ENCODE measurements at regions not wholly inside any gene's neighbourhood (a gene's known extent, or its start where the extent isn't known, plus 50 kb on each side); places are given as distances from the start of the nearest gene placed in this dataset.
"Not testable (repeated sequence)": the region's sequence is repeated elsewhere in the genome, so short reads cannot be mapped to it uniquely, and the experiment has no call there.

DNA sequence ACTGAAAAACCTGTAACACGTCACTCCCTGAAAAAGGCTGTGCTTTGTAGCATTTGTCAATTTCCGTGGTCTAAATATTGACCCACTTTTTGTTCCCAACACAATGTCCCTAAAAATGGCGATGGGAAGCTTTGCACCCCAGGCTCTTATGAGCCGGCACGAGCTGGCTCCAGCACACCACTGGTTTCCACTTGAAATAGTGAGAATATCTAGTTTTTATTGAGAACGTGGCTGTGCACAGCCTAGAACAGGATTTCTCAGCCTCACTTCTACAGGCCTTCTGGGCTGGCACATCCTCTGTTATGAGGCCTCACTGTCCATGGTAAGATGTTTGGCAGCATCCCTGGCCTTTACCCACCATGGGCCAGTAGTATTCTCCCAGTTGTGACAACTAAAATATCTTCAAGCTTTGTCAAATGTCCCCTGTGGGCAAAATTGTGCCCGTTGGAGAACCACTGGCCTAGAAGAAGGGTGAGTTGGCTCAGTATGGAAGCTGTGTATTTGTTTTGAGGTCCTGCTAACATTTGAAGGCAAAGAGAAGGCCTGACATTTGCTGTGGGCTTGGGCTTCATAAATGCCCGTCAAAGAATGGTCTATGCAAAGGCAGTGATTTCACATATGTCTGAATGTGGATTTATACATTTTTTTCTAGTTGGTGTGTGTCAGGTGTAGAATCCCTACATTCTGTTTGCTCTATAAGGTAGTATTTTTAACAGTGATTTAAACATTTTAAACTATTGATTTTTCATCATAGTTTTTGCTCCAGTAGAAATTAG, 774.4 kb upstream of the TPTE start:
- not testable (repeated sequence) for DNase-seq

DNA sequence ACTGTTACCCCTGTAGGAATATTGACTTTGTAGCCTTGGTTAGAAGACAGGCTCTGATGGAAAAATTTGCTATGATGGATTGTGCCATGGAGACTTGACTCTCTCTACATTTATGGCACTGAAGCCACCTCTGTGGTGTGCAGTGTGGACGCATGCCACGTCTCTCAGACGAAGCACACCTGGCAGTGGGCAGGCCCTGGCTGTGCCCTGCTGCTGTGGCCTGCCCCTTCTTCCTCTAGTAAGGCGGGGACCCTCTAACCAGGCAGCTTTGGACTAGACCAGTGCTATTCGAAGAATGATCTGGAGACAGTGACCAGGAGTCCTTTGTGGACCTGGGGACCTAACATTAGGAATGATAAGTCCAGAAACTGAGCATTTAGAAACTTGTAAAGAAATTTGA, 773.5 kb upstream of the TPTE start:
- not testable (repeated sequence) for DNase-seq

DNA sequence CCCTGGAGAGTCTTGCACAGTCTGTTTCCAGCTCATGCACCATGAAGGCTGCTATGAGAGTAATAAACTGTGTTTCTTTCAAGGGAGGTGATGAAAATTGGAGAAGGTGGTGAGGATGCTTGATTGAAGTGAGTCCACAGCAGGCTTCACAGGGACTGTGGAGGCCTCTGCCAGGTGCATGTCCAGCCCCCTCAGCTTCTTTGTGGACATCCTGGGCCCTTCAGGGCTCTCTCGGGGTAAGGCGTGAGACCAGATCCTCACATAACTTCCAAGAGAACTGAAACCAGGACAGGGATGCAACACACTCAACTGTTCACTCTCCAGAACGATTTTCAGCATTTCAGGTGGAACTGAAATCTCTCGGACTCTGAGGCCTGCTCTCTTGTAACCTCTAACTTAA, 772.9 kb upstream of the TPTE start:
- not testable (repeated sequence) for DNase-seq

DNA sequence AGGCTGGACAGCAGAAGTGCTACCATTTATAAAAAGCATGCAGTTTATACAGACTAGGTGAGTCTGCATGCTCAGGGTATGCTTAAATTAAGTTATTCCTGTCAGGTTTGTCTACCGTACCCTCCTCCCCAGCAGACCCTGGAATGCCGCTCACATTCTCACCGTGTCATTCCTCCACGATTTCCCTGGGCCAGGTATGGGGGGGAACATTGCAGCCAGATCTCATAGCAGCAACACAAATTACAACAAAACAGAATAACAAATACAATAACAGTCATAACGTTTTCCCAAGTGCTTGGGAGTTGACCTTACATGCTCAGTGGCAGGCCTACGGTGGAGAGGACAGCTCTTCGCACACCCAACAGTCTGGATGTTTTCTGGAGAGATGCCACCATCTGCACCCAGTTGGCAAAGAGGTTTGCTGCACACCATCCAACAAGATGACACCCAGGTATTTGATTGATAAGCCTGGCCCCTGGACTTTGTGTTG, 771.6 kb upstream of the TPTE start:
- DNase-seq: not testable (repeated sequence)

DNA sequence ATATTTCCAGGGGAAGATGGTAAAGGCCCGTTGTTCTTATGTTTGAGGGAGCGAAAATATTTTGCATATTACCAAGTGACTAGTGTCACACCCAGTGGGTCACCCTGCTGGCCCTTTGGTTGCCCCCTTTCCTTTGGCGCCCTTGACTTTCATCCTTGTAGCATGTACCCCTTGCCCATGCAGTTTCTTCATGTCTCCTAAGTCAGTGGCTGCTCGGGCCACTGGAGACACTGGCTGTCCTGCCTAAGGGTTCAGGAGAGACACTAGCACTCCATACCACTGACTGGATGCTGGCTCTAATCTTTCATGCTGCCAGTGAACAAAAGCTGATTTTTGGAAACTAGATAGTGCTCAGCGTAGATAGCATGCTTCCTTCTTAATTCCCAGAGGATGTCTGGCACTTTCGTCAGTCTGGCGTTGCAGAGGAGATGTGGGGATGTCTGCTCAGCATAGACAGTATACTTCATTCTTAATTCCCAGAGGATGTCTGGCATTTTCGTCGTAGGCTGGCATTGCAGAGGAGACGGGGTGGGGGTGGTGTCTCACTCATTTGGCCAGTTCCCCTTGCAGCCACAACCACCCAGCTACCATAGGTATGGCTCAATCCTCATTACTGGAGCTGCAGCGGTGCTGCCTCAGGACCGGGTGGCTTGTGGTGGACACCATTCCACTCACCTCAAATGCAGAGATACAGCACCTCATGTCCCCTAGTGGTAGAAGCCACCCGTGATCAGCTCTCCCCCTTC, 770.9 kb upstream of the TPTE start:
- DNase-seq: no peak

DNA sequence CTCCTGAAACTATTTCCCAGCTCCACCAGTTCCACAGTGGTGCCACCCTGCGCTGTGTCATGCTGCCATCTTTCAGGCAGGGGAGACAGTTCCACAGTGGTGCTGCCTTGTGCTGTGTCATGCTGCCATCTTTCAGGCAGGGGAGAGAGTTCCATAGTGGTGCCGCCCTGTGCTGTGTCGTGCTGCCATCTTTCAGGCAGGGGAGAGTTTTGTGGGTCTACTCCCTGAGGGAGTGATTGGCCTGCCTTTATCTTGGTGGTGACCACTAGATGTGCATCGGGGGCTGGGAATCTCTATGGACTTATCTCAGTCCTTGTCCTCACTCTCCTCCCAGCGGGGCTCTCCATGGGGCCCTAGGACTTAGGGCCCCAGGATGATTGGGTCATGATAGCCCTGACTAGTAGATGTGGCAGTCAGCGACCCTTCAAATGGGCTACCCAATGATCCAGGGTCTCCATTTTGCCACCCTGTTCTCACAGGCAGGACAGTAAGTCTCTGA, 770.2 kb upstream of the TPTE start:
- not testable (repeated sequence) for DNase-seq

DNA sequence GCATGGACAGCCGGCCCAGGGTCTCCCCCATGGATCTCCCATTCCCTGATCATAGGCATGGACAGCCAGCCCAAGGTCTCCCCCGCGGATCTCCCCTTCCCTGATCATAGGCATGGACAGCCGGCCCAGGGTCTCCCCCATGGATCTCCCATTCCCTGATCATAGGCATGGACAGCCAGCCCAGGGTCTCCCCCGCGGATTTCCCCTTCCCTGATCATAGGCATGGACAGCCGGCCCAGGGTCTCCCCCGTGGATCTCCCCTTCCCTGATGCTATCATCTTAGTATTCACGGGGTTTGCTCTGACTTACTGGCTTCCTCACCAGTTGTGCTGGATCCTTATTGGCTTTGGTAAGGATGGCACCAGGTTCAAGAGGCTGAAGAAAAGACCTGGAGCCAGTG, 769.4 kb upstream of the TPTE start:
- DNase-seq: not testable (repeated sequence)

DNA sequence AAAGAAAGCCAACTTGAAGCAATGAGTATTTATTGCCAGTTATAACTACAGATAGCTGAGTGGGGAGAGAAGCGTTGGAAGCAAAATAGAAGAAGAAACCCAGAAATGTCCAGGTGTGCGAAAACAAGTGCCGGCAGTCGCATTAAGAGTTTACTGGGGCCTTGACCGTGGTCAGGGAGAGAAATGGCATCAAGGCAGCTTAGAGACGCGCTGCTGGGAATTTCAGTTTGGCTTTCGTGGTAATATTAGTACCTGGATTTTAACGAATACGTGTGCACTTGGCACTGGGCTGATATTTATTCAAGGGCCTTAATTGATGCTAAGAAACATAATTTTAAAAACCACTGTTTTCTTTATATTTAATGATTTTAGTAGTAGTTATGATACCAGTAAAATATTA, 767.9 kb upstream of the TPTE start:
- not testable (repeated sequence) for DNase-seq

DNA sequence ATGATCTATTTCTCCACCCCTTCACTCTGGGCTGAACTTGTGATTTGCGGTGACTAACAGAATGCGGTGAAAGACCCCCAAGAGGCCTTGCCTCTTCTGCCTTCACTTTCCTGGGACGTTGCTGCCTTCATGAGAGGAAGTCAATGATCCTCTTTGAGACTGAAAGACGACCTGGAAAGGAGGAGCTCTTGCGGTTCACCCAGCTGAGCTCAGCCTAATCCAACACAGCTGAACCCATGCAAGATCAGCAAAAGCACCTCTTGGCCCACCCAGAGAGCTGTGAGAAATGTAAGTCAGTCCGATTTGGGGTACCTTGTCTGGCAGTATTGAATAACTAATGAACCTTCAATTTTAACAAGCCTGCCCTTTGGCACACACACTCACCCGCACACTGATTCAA, 767.4 kb upstream of the TPTE start:
- no peak for DNase-seq

DNA sequence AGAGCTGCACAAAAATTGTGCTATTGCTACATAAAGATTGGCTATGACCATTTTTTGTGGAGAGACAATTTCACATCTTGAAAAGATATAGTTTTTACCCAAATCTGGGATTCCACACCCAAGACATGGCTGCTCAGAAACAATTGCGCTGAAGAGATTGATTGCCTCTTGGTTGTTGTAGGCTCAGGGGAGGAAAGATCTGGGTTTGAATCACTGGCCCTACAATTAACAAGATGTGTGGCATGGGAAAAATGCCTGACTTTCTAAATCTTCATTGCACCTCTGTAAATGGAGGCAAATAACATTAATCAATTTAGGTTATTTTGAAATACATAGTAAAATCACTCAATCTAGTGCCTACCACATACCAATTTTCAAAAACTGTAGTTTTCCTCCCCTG, 766.9 kb upstream of the TPTE start:
- DNase-seq: not testable (repeated sequence)

DNA sequence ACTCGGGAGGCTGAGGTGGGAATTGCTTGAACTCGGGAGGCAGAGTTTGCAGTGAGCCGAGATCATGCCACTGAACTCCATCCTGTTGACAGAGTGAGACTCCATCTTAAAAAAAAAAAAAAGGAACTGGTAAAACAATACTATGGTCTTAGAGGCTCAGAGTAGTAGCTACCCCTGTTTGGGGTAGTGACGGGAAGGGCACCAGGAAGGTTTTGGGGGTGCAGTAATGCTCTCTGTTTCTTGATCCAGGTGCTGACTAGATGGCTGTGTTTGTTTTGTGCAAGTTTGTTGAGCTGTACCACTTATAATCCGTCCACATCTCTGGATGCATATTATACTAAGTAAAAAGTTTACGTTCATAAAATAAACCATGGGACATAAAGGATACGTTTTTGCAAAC, 765.8 kb upstream of the TPTE start:
- DNase-seq: no peak

DNA sequence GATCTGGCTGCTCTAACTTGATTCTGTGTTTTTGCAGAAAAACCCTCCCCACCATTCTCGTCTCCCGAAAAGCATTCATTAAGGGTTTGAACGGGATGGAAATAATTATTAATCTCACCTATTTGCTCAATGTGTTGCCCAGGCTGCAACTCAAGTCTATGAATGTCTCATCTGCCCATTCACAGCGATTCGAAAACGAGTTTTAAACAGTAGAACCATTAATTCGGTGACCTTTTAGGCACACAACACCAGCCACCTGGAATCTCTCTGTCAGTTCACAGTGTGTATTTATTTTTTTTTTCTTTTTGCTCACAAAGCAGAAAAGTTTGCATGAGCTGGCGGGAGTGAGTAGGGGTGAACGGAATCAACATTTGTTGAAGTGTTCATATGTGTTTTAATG, 764.7 kb upstream of the TPTE start:
- no peak for DNase-seq

DNA sequence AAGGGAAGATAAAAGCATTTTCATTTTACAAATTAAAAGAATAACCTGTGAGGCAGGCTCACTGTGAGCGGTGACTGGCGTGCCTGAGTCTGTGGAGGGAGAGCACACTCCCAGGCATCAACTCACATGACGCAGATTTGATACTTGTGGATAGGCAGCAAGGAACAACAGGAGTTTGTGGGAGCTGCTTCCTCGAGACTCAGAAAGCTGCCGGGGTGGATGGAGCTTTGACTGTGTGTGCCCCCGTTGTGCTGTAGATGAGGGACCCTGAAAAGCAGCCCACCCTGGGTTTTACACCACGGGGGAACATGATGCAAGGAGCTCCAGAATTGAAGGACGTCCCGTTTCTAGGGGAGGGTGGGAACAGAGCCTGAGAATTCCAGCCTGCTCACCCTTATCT, 764.3 kb upstream of the TPTE start:
- not testable (repeated sequence) for DNase-seq

DNA sequence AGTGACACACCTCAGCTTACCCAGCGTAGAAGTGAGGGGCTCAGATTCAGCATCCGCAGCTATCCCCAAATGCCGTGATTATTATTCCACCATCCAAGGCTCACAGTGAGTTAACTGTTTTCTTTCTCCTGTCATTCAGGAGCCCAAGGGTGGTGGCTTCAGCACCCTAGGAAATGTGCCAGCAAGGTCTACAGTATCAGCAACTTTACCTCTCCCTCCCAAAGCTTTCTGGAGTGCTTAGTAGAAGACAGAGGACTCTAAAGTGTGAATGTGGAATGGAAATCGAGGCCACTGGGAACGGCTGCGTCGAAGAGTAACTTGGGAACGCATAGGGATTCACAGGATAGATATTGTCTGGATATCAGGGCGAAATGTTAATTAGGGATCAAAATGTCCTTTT, 763.8 kb upstream of the TPTE start:
- not testable (repeated sequence) for DNase-seq

DNA sequence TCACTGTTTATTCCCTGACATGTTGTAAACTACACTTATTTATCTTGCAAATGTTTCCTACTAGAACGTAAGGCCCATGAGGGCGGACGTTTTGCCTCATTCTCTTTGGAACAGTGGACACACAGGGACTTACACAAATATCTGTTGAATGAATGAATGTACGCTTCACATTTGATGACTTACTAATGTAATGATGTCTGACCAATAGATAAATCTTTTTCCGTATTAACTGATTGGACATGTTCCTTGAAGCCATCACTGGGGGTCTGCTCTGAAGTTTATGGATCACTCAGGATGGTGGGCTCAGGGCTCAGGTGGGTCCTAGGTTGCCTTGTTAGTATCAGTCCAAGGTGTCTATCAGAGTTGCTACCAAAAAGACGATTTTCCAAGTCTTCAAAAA, 763.2 kb upstream of the TPTE start:
- no peak for DNase-seq

DNA sequence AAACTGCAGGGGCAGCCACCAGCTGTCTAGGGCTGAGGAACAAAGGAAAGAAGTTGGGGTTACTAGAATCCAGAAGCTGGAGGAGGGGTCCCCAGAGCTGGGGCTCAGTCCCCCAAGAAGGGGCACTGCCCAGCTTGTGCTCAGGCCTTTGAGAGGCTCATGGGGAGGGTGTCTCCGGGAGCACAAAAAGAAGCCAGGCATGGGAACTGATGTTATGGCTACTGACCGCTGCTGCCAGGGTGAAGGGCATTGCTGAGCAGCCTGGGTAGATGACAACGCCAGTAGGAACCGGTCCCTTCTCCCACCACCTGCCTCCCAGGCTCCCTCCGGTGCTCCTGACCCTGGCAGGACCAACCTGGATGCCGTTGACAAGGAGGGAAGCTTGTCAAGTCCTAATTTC, 762.5 kb upstream of the TPTE start:
- no peak for DNase-seq

DNA sequence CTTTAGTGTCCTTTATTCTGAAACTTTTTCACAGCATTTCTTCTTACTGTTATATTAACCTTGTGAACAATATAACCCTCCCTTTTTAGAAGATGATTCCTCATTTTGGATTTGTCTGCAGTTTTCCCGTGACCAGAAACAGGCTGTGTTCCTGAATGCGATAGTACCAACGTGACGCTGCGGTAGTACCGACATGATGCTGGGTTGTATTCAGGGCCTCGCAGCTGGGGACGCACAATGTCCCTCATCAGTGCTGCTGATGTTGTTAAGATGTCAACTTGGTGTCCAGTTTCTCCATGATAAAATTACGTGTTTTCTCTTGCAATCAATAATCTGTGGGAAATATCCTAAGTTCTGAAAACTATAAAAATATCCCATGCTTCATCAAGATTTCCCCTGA, 761.4 kb upstream of the TPTE start:
- no peak for DNase-seq

DNA sequence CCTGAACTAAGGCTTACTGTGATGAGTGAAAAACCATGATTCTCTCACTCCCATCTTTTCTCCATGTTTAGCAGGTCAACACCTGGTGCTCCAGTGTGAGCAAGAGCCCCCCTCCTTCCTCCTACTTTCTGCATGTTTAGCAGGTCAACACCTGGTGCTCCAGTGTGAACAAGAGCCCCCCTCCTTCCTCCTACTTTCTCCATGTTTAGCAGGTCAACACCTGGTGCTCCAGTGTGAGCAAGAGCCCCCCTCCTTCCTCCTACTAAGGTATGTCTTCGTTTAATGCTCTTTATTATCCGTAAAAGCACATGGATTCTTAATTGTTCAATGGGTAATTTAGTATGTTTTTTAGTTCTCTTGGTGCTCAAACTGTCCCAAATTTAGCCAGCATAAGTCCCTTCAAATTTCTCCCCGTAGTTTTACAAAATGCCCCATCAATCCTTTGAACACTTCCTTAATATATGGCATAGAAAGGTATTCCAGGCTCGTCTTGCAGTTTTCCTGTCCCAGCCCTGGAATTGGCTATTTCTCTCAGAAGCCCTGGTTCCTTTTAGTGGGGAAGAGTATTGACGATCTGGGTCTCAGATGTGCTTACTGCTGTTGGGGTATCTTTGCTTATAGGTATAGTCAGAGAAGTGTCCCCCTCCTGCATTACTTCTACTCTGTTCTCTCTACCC, 760.8 kb upstream of the TPTE start:
- DNase-seq: no peak

DNA sequence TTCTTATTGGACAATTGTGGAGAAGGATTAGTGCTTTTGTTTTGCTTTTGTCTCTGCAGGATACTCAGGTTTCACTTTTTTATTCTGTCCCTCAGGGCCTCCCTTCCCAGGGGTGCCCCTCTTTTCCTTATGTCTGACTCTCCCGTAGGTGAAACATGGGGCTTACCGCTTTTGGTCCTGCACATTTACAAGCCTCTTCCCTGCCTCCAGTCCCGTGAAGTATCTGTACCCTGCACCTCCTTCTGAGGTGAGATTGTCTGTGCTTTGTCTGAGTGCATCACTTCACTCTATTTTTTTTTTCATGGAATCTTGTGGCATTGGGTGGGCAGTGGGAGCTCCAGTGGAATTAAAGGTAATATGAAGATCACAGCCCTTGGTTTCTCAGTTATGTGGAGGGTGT, 758.1 kb upstream of the TPTE start:
- no peak for DNase-seq

DNA sequence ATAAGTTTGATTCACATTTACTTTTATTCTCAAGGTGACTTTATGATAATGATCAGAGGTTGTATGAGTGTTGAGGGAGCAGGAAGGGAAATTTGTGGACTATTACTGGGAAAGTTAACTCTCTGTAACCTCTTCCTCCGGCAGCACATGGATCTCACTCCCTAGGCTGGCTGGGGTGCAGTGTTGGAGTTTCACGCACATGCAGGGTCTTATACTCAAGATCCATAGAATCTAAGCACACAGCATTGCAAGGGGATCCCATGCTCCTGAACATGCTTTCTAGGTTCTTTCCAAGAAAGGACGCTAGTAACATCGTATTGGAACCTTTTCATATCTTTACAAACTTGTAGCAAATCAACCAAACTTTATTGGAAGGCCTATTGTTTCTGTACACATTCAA, 757.6 kb upstream of the TPTE start:
- no peak for DNase-seq

DNA sequence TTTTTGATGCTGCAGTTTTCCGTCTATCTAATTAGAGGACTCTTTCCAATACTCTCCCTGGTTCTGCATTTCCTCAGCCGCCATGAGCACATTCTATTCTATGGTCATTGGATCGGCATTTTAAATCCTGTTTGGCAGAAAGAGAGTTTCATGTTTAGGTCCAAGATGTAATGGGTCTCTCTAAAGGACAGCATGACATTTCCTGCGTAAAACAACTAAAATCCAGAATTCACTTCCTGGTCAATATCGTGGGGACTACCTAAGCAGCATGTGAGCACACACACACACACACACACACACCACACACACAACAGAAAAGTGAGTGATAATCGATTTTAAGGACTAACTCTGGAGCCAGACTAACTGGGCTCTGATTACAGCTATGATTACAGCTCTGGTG, 757.1 kb upstream of the TPTE start:
- DNase-seq: not testable (repeated sequence)

DNA sequence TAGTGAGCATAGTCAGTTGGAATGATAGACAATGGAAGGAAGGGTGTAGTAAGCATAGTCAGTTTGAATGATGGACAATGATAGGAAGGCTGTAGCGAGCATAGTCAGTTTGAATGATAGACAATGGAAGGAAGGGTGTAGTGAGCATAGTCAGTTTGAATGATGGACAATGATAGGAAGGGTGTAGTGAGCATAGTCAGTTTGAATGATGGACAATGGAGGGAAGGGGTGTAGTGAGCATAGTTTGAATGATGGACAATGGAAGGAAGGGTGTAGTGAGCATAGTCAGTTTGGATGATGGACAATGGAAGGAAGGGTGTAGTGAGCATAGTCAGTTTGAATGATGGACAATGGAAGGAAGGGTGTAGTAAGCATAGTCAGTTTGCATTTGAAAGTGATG, 755.8 kb upstream of the TPTE start:
- DNase-seq: not testable (repeated sequence)

DNA sequence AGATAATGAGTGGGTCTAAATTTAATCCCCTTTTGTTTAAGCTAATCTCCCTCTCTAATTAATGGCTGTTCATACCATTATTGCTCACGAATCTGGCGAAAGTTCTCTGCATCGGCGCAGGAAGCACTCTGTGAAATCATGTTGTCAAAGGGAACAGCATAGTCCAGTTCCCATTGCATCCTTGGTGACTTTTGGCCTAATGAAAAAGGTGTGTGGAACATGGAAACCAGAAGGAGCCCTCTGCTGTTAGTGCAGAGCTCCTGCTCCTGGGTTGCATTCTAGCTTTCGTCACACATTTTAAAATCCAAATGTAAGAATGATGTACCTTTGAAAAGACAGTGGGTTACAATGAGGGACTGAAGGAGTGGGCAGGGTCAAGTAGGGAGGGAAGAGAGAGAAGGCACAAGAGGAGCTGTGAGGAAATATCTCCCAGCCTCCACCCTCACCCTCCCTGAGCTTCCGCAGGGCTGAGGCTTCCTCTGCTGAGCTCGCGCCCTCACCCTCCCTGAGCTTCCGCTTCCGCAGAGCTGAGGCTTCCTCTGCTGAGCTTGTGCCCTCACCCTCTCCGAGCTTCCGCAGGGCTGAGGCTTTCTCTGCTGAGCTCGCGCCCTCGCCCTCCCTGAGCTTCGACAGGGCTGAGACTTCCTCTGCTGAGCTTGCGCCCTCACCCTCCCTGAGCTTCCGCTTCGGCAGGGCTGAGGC, 754.3 kb upstream of the TPTE start:
- not testable (repeated sequence) for DNase-seq

Measured in stimulated activated CD4-positive, alpha-beta T cell treated with anti-CD3 and anti-CD28 coated beads, Interleukin-4, amount 100 ng/mL, for 1 hour (primary cell).